Activated T-cell treated with anti-CD3 and anti-CD28 coated beads, Interleukin-2, amount 50 U/mL, for 24 hours (primary cell): ENCODE measurements at regions not wholly inside any gene's neighbourhood (a gene's known extent, or its start where the extent isn't known, plus 50 kb on each side); places are given as distances from the start of the nearest gene placed in this dataset.
"Not testable (repeated sequence)": the region's sequence is repeated elsewhere in the genome, so short reads cannot be mapped to it uniquely, and the experiment has no call there.

Experiments
- DNase-seq: peaks from one replicate; pipeline ENCODE4 v3.0.0-alpha.2; 2020
- H3K27ac Mint-ChIP-seq: 2 replicates; pipeline ENCODE4 v1.8.0; 2020; ENCODE audit warnings: mild to moderate bottlenecking, mixed read lengths
- H3K27me3 Mint-ChIP-seq: 2 replicates; pipeline ENCODE4 v1.8.0; 2020; ENCODE audit warnings: mixed read lengths
- H3K36me3 Mint-ChIP-seq: 2 replicates; pipeline ENCODE4 v1.8.0; 2020; ENCODE audit warnings: low read depth, mixed read lengths
- H3K4me1 Mint-ChIP-seq: 2 replicates; pipeline ENCODE4 v1.8.0; 2020; ENCODE audit warnings: low read depth, mixed read lengths
- H3K4me3 Mint-ChIP-seq: 2 replicates; pipeline ENCODE4 v1.8.0; 2020; ENCODE audit warnings: mild to moderate bottlenecking, moderate library complexity, mixed read lengths
- H3K9me3 Mint-ChIP-seq: 2 replicates; pipeline ENCODE4 v1.8.0; 2020; ENCODE audit warnings: mixed read lengths

DNA sequence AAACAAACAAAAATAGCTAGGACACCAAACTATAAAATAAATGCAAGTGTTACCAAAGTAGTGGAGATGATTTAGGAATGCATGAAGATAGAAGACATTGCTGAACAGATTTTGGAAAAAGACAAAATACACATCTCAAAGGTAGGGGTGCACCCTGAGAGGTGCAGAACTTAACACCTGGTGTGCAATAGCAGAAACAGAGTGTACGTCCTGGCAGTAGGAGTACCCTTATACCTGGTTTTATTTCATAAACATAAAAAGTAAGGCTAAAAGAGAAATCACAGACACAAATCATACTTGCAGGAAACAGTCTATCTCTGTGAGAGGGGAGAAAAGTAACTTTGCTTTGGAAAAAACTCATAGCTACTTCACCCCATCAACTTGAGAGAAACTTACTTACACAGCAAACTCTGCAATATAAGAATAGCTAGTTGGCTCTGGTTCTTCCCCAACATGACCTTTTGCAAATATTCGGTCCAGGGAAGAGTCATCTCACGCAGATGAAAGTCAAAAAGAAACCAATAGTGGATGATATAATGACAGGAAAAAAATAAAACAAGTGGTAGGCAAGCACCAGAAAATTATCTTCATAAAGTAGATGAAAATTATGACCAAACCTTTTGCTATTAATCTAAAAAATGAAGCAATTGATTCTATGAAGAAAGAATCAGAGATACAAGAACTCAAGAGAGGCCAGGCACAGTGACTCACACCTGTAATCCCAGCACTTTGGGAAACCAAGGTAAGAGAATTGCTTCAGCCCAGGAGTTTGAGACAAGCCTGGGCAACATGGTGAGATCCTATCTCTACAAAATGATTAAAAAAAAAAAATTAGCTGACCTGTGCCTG, 108.9 kb upstream of the BNIP2 start:
- no peaks in the 10 kb centered on the region for H3K27me3 Mint-ChIP-seq
- peaks cover 67% of the 10 kb centered on the region for H3K4me1 Mint-ChIP-seq
- peak overlapping the region; percentile 16 for H3K4me3 Mint-ChIP-seq
- H3K9me3 Mint-ChIP-seq, result no peaks in the 10 kb centered on the region
- DNase-seq, result no peak
- no peaks in the 10 kb centered on the region for H3K36me3 Mint-ChIP-seq
- peak overlapping the region; percentile 86 for H3K27ac Mint-ChIP-seq

DNA sequence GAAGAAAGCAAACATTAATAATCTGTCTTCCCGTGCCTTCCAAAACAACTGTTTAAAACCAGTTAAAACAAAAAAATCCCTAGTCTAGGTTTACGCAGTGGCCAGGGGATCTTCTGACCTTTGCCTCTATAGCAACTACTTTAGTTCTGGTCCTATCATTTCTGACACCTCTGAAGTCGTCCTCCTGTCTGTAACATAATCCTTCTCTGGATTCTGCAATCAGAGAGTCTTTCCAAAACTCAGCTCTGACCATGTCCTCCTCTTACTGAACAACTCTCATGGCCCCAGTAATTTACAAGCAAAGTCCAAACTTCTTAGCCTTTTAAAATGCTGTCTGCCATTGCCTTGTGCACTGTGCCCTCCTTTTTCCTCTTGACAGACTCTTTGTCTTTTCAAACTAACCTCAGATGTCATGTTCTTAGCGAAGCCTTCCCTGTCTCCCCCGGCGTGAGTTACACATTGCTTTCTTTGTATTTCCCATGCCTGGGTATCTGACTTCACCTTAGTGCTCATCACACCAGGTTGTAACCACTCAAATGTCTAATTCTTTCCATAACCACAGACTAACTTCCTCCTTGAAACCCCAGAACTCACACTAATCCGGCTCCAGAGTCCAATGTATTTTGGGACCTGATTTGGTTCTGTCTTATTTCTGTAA, 105.2 kb upstream of the BNIP2 start:
- no peaks in the 10 kb centered on the region for H3K36me3 Mint-ChIP-seq
- peak overlapping the region; percentile 5 for H3K4me3 Mint-ChIP-seq
- H3K4me1 Mint-ChIP-seq, result peaks cover 55% of the 10 kb centered on the region
- DNase-seq, result no peak
- H3K27ac Mint-ChIP-seq, result peak overlapping the region; percentile 50
- no peaks in the 10 kb centered on the region for H3K9me3 Mint-ChIP-seq
- H3K27me3 Mint-ChIP-seq, result no peaks in the 10 kb centered on the region

DNA sequence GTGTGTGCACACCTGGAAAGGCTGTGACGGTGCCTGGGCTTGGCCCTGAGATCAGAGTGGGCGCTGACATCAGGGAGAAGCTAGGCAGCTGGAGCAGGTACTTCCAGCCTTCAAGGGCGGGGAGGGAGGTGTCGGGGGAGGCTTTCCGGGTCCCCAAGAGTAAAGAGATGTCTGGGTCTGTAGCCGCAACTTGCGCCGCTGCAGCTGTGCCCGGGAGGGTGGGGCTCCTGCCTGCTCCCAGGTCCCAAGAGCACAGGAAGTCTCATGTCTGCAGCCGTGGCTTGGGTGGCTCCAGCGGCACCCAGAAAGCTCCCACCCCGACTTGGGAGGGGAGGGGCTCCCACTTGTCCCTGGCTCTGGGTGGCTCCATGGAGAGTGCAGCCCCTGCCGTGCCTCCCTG, 103.2 kb upstream of the BNIP2 start:
- H3K4me3 Mint-ChIP-seq, result no peak overlapping the region
- H3K4me1 Mint-ChIP-seq, result peaks cover 44% of the 10 kb centered on the region
- no peaks in the 10 kb centered on the region for H3K36me3 Mint-ChIP-seq
- H3K27me3 Mint-ChIP-seq, result no peaks in the 10 kb centered on the region
- H3K27ac Mint-ChIP-seq, result no peak overlapping the region
- no peak for DNase-seq
- H3K9me3 Mint-ChIP-seq, result no peaks in the 10 kb centered on the region

- no peaks in the 10 kb centered on the region for H3K9me3 Mint-ChIP-seq
- no peaks in the 10 kb centered on the region for H3K36me3 Mint-ChIP-seq
- no peak for DNase-seq
- H3K27me3 Mint-ChIP-seq, result no peaks in the 10 kb centered on the region
- no peak overlapping the region for H3K4me3 Mint-ChIP-seq
- H3K27ac Mint-ChIP-seq, result no peak overlapping the region
- peaks cover 39% of the 10 kb centered on the region for H3K4me1 Mint-ChIP-seq
Observed at GRCh38 chr15:59791755-59792154, 102.6 kb upstream of the BNIP2 start.

DNA sequence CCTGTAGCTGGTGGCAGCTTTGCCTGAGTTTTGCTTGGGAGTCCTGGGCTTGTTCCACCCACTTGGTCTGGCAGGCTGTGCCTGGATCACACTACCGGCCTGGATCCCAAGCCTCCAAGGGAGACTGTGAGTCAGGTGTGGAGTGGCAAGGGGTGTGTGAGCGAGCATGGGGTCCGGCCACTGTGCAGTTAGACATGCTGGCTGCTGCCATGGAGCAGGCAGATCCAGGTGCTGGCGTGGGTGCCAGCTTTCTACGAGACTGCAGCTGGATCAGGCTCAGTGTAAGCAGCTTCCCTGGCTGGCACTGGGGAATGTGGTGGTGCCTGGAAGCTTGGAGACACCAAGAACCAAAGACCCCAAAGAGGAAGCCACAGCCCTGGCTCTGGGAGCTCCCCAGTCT, 102.0 kb upstream of the BNIP2 start:
- Mint-ChIP-seq H3K4me1 (peaks cover 37% of the 10 kb centered on the region), H3K4me3 (no peak overlapping the region), H3K27me3 (no peaks in the 10 kb centered on the region), H3K9me3 (no peaks in the 10 kb centered on the region), H3K27ac (no peak overlapping the region), H3K36me3 (no peaks in the 10 kb centered on the region)
- no peak for DNase-seq

- H3K4me3 Mint-ChIP-seq, H3K27me3 Mint-ChIP-seq, H3K27ac Mint-ChIP-seq, DNase-seq, H3K36me3 Mint-ChIP-seq, H3K9me3 Mint-ChIP-seq: not testable (repeated sequence)
- peaks cover 23% of the 10 kb centered on the region for H3K4me1 Mint-ChIP-seq
Observed at GRCh38 chr15:59786466-59786865, 97.3 kb upstream of the BNIP2 start.

- H3K4me1 Mint-ChIP-seq, result peaks cover 21% of the 10 kb centered on the region
- H3K27ac Mint-ChIP-seq, result not testable (repeated sequence)
Observed at GRCh38 chr15:59785981-59786380, 96.9 kb upstream of the BNIP2 start.

DNA sequence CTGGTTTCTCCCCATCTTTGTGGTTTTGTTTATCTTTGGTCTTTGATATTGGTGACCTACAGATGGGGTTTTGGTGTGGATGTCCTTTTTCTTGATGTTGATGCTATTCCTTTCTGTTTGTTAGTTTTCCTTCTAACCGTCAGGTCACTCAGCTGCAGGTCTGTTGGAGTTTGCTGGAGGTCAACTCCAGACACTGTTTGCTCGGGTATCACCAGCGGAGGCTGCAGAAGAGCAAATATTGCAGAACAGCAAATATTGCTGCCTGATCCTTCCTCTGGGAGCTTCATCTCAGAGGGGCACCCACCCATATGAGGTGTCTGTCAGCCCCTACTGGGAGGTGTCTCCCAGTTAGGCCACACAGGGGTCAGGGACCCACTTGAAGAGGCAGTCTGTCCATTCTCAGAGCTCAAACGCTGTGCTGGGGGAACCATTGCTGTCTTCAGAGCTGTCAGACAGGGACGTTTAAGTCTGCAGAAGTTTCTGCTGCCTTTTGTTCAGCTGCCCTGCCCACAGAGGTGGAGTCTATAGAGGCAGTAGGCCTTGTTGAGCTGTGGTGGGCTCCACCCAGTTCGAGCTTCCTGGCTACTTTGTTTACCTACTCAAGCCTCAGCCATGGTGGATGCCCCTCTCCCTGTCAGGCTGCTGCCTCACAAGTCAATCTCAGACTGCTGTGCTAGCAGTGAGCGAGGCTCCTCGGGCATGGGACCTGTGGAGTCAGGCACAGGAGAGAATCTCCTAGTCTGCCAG, 94.8 kb upstream of the BNIP2 start:
- not testable (repeated sequence) for H3K36me3 Mint-ChIP-seq, DNase-seq, H3K4me3 Mint-ChIP-seq, H3K27me3 Mint-ChIP-seq, H3K9me3 Mint-ChIP-seq, H3K27ac Mint-ChIP-seq
- peaks cover 19% of the 10 kb centered on the region for H3K4me1 Mint-ChIP-seq

More at GRCh38 chr15:59785981-59786380, 96.9 kb upstream of the BNIP2 start:
- not testable (repeated sequence) for DNase-seq, H3K4me3 Mint-ChIP-seq, H3K27me3 Mint-ChIP-seq, H3K9me3 Mint-ChIP-seq, H3K36me3 Mint-ChIP-seq

GRCh38 chr15:59779110-59779509, 90.0 kb upstream of the BNIP2 start:
- DNase-seq, result no peak
- H3K27me3 Mint-ChIP-seq, result no peaks in the 10 kb centered on the region
- peaks cover 5% of the 10 kb centered on the region for H3K9me3 Mint-ChIP-seq
- H3K27ac Mint-ChIP-seq, result no peak overlapping the region
- no peaks in the 10 kb centered on the region for H3K36me3 Mint-ChIP-seq
- peaks cover 7% of the 10 kb centered on the region for H3K4me1 Mint-ChIP-seq
- H3K4me3 Mint-ChIP-seq, result no peak overlapping the region

GRCh38 chr15:59764775-59765174, 75.7 kb upstream of the BNIP2 start:
- no peaks in the 10 kb centered on the region for H3K36me3 Mint-ChIP-seq
- no peaks in the 10 kb centered on the region for H3K27me3 Mint-ChIP-seq
- peaks cover 4% of the 10 kb centered on the region for H3K4me1 Mint-ChIP-seq
- no peaks in the 10 kb centered on the region for H3K9me3 Mint-ChIP-seq
- no peak for DNase-seq
- H3K4me3 Mint-ChIP-seq, result no peak overlapping the region
- no peak overlapping the region for H3K27ac Mint-ChIP-seq

GRCh38 chr15:59762558-59762957, 73.4 kb upstream of the BNIP2 start:
- no peaks in the 10 kb centered on the region for H3K36me3 Mint-ChIP-seq
- H3K4me3 Mint-ChIP-seq, result no peak overlapping the region
- DNase-seq, result no peak
- peaks cover 4% of the 10 kb centered on the region for H3K4me1 Mint-ChIP-seq
- H3K27ac Mint-ChIP-seq, result no peak overlapping the region
- H3K9me3 Mint-ChIP-seq, result no peaks in the 10 kb centered on the region
- H3K27me3 Mint-ChIP-seq, result no peaks in the 10 kb centered on the region

DNA sequence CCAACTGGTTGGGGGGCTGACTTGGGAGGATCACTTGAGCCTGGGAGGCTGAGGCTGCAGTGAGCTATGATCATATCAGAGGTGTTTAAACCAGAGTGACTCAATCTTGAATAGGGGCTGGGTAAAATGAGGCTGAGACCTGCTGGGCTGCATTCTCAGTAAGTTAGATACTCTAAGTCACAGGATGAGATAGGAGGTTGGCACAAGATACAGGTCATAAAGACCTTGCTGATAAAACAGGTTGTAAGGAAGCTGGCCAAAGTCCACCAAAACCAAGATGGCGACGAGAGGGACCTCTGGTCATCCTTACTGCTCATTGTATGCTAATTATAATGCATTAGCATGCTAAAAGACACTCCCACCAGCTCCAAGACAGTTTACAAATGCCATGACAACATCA, 71.1 kb upstream of the BNIP2 start:
- H3K27ac Mint-ChIP-seq, H3K9me3 Mint-ChIP-seq, H3K4me3 Mint-ChIP-seq, H3K27me3 Mint-ChIP-seq, H3K36me3 Mint-ChIP-seq, DNase-seq, H3K4me1 Mint-ChIP-seq: not testable (repeated sequence)

- peaks cover 3% of the 10 kb centered on the region for H3K27me3 Mint-ChIP-seq
- no peak for DNase-seq
- peaks cover 8% of the 10 kb centered on the region for H3K4me1 Mint-ChIP-seq
- H3K4me3 Mint-ChIP-seq, result no peak overlapping the region
- H3K36me3 Mint-ChIP-seq, result no peaks in the 10 kb centered on the region
- H3K9me3 Mint-ChIP-seq, result no peaks in the 10 kb centered on the region
- H3K27ac Mint-ChIP-seq, result no peak overlapping the region
Observed at GRCh38 chr15:59751552-59752413, 62.7 kb upstream of the BNIP2 start.

DNA sequence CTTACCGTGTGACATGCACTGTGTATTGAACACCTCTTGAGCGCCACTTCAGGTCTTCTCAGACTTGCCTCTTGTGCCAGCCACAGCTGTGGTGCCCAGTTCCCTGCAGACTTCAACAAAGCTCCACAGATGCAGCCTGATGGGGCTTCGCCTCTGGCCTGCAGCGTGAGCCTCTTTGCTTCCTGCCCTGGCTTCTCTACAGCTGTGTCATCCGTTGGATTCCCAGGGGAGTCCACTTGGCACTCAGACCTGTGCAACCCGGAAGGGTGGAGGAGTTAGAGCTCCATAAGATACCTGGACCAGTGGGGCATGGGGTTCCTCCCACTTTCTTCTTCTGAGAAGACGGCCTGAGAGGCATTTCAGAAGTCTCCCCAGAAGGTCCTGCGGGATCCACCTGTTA, 57.7 kb upstream of the BNIP2 start:
- DNase-seq, result no peak
- H3K4me1 Mint-ChIP-seq, result peaks cover 4% of the 10 kb centered on the region
- no peak overlapping the region for H3K27ac Mint-ChIP-seq
- H3K36me3 Mint-ChIP-seq, result no peaks in the 10 kb centered on the region
- peaks cover 11% of the 10 kb centered on the region for H3K9me3 Mint-ChIP-seq
- peaks cover 26% of the 10 kb centered on the region for H3K27me3 Mint-ChIP-seq
- H3K4me3 Mint-ChIP-seq, result no peak overlapping the region
